BE2C (cell line): ENCODE measurements at regions not wholly inside any gene's neighbourhood (a gene's known extent, or its start where the extent isn't known, plus 50 kb on each side); places are given as distances from the start of the nearest gene placed in this dataset.

ENCODE experiments used
- DNase-seq: peaks from one replicate; pipeline ENCODE4 v3.0.0-alpha.2; 2020
- H3K27me3 ChIP-seq: fragments of 250-450 bp; sonication (Bioruptor Pico); 2 replicates; pipeline ENCODE4 v1.5.1; 2020; ENCODE audit warnings: mild to moderate bottlenecking
- H3K36me3 ChIP-seq: fragments of 250-450 bp; sonication (Bioruptor Pico); 2 replicates; pipeline ENCODE4 v1.5.1; 2020; ENCODE audit warnings: mild to moderate bottlenecking
- H3K4me1 ChIP-seq: fragments of 250-450 bp; sonication (Bioruptor Pico); 2 replicates; pipeline ENCODE4 v1.5.1; 2020
- H3K4me3 ChIP-seq: 2 replicates; pipeline ENCODE4 v1.5.1; 2011; ENCODE audit warnings: low read depth, low read length
- H3K9me3 ChIP-seq: fragments of 250-450 bp; sonication (Bioruptor Pico); 2 replicates; pipeline ENCODE4 v1.5.1; 2020
- CTCF ChIP-seq: IDR thresholded peaks from 2 replicates; pipeline ENCODE4 v1.5.1; 2012; ENCODE audit warnings: mild to moderate bottlenecking, low read depth, low read length

- Histone ChIP-seq H3K4me1 (peaks cover 7% of the 10 kb centered on the region), H3K4me3 (no peak overlapping the region), H3K27me3 (no peaks in the 10 kb centered on the region; the same call in 1 of the 2 replicates), H3K9me3 (no peaks in the 10 kb centered on the region), H3K36me3 (no peaks in the 10 kb centered on the region)
- DNase-seq: no peak
- no peak for TF ChIP-seq CTCF
These were observed 592.2 kb downstream of the ANXA1 start for GRCh38 chr9:73743826-73744225.

- no peaks in the 10 kb centered on the region for H3K9me3 ChIP-seq
- no peak for DNase-seq
- H3K4me1 ChIP-seq: peaks cover 7% of the 10 kb centered on the region
- no peaks in the 10 kb centered on the region; the same call in 1 of the 2 replicates for H3K27me3 ChIP-seq
- TF ChIP-seq CTCF: no peak
- no peak overlapping the region for H3K4me3 ChIP-seq
- H3K36me3 ChIP-seq: no peaks in the 10 kb centered on the region
These were observed 593.9 kb downstream of the ANXA1 start for GRCh38 chr9:73745598-73745997.

GRCh38 chr9:73753171-73753570 lies 601.5 kb downstream of the ANXA1 start:
- Histone ChIP-seq H3K27me3 (no peaks in the 10 kb centered on the region), H3K36me3 (no peaks in the 10 kb centered on the region), H3K9me3 (no peaks in the 10 kb centered on the region), H3K4me1 (peaks cover 15% of the 10 kb centered on the region), H3K4me3 (no peak overlapping the region)
- no peak for TF ChIP-seq CTCF
- no peak for DNase-seq

GRCh38 chr9:73761905-73762304 lies 610.2 kb downstream of the ANXA1 start:
- Histone ChIP-seq H3K4me1 (peaks cover 9% of the 10 kb centered on the region), H3K4me3 (no peak overlapping the region), H3K36me3 (no peaks in the 10 kb centered on the region), H3K27me3 (no peaks in the 10 kb centered on the region), H3K9me3 (no peaks in the 10 kb centered on the region)
- TF ChIP-seq CTCF: no peak
- DNase-seq: no peak

- no peak overlapping the region for H3K4me3 ChIP-seq
- H3K36me3 ChIP-seq: no peaks in the 10 kb centered on the region
- H3K27me3 ChIP-seq: no peaks in the 10 kb centered on the region
- peaks cover 5% of the 10 kb centered on the region; the same call in 1 of the 2 replicates for H3K4me1 ChIP-seq
- no peak for DNase-seq
- H3K9me3 ChIP-seq: no peaks in the 10 kb centered on the region
- no peak for TF ChIP-seq CTCF
These were observed 622.2 kb downstream of the ANXA1 start for GRCh38 chr9:73773896-73774295.

- no peak for TF ChIP-seq CTCF
These were observed 624.1 kb downstream of the ANXA1 start for GRCh38 chr9:73775757-73776156.

More at GRCh38 chr9:73775757-73776156, 624.1 kb downstream of the ANXA1 start:
- H3K27me3 ChIP-seq: no peaks in the 10 kb centered on the region
- no peaks in the 10 kb centered on the region for H3K9me3 ChIP-seq
- no peak overlapping the region for H3K4me3 ChIP-seq
- H3K36me3 ChIP-seq: no peaks in the 10 kb centered on the region
- peaks cover 5% of the 10 kb centered on the region; the same call in 1 of the 2 replicates for H3K4me1 ChIP-seq
- DNase-seq: no peak
